Panc1 (cell line): ENCODE measurements at regions not wholly inside any gene's neighbourhood (a gene's known extent, or its start where the extent isn't known, plus 50 kb on each side); places are given as distances from the start of the nearest gene placed in this dataset.

Source experiments
- POLR2AphosphoS5 ChIP-seq: IDR thresholded peaks from 2 replicates; pipeline ENCODE4 v1.6.1; 2012; ENCODE audit warnings: mild to moderate bottlenecking, low read depth, low read length, moderate library complexity
- TF ChIP-seq, protein P1 (sequence below): fragments of 450-650 bp; IDR thresholded peaks from 2 replicates; pipeline ENCODE4 v1.5.1; 2017; ENCODE audit warnings: mild to moderate bottlenecking

DNA sequence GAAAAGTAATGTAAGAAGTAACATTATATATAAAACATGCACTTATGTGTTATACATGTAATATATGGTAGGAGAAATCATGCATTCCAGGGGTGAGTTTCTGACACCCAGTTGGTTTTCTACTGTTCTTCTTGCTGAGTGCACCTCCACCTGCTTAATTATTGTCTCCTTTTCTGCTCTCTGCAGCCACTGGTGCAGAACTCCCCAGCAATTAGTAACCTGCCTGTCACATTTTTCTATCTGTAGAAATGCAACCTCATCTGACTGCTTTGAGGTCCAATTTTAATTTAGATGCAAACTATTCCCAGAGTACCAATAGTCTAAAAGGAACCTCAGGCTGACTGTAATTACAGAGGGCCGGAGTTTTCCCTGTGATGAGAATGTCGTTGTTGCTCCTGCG, 842.1 kb downstream of the AACS start:
- TF ChIP-seq, protein P1, sequence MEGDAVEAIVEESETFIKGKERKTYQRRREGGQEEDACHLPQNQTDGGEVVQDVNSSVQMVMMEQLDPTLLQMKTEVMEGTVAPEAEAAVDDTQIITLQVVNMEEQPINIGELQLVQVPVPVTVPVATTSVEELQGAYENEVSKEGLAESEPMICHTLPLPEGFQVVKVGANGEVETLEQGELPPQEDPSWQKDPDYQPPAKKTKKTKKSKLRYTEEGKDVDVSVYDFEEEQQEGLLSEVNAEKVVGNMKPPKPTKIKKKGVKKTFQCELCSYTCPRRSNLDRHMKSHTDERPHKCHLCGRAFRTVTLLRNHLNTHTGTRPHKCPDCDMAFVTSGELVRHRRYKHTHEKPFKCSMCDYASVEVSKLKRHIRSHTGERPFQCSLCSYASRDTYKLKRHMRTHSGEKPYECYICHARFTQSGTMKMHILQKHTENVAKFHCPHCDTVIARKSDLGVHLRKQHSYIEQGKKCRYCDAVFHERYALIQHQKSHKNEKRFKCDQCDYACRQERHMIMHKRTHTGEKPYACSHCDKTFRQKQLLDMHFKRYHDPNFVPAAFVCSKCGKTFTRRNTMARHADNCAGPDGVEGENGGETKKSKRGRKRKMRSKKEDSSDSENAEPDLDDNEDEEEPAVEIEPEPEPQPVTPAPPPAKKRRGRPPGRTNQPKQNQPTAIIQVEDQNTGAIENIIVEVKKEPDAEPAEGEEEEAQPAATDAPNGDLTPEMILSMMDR: no peak
- no peak for TF ChIP-seq POLR2AphosphoS5
